ENCODE measurements at regions not wholly inside any gene's neighbourhood (a gene's known extent, or its start where the extent isn't known, plus 50 kb on each side); places are given as distances from the start of the nearest gene placed in this dataset.

GRCh38 chr15:87631093-87631492 is 625.4 kb downstream of the NTRK3 start:
- Mint-ChIP-seq H3K27ac (no peak overlapping the region), H3K4me1 (ENCODE audit: low read depth) (no peaks in the 10 kb centered on the region), H3K27me3 (no peaks in the 10 kb centered on the region), H3K36me3 (ENCODE audit: low read depth) (no peaks in the 10 kb centered on the region), H3K9me3 (no peaks in the 10 kb centered on the region), H3K4me3 (no peak overlapping the region)
- no peak for DNase-seq

- no peaks in the 10 kb centered on the region for H3K36me3 Mint-ChIP-seq (ENCODE audit: low read depth)
- H3K27me3 Mint-ChIP-seq: no peaks in the 10 kb centered on the region
- no peaks in the 10 kb centered on the region for H3K9me3 Mint-ChIP-seq
- no peak for DNase-seq
- no peaks in the 10 kb centered on the region for H3K4me1 Mint-ChIP-seq (ENCODE audit: low read depth)
- no peak overlapping the region for H3K27ac Mint-ChIP-seq
- H3K4me3 Mint-ChIP-seq: no peak overlapping the region
Observed at GRCh38 chr15:87628311-87628710, 628.2 kb downstream of the NTRK3 start.

GRCh38 chr15:87626860-87627259 is 629.7 kb downstream of the NTRK3 start:
- Mint-ChIP-seq H3K4me1 (ENCODE audit: low read depth) (no peaks in the 10 kb centered on the region), H3K27ac (no peak overlapping the region), H3K27me3 (no peaks in the 10 kb centered on the region)

GRCh38 chr15:87623832-87624231 is 632.7 kb downstream of the NTRK3 start:
- no peaks in the 10 kb centered on the region for H3K9me3 Mint-ChIP-seq
- DNase-seq: no peak
- peaks cover 4% of the 10 kb centered on the region for H3K4me1 Mint-ChIP-seq (ENCODE audit: low read depth)
- no peaks in the 10 kb centered on the region for H3K36me3 Mint-ChIP-seq (ENCODE audit: low read depth)
- no peak overlapping the region for H3K27ac Mint-ChIP-seq
- H3K4me3 Mint-ChIP-seq: no peak overlapping the region
- H3K27me3 Mint-ChIP-seq: no peaks in the 10 kb centered on the region

More at GRCh38 chr15:87626860-87627259, 629.7 kb downstream of the NTRK3 start:
- H3K9me3 Mint-ChIP-seq: no peaks in the 10 kb centered on the region
- no peak for DNase-seq
- no peaks in the 10 kb centered on the region for H3K36me3 Mint-ChIP-seq (ENCODE audit: low read depth)
- H3K4me3 Mint-ChIP-seq: no peak overlapping the region

- no peak for DNase-seq
- Mint-ChIP-seq H3K36me3 (ENCODE audit: low read depth) (no peaks in the 10 kb centered on the region), H3K4me3 (no peak overlapping the region), H3K27ac (no peak overlapping the region), H3K9me3 (no peaks in the 10 kb centered on the region), H3K27me3 (no peaks in the 10 kb centered on the region), H3K4me1 (ENCODE audit: low read depth) (peaks cover 6% of the 10 kb centered on the region)
Observed at GRCh38 chr15:87620393-87620792, 636.1 kb downstream of the NTRK3 start.

GRCh38 chr15:87619161-87619960 is 637.2 kb downstream of the NTRK3 start:
- H3K27ac Mint-ChIP-seq: no peak overlapping the region
- H3K4me3 Mint-ChIP-seq: no peak overlapping the region
- no peaks in the 10 kb centered on the region for H3K36me3 Mint-ChIP-seq (ENCODE audit: low read depth)
- peaks cover 6% of the 10 kb centered on the region for H3K4me1 Mint-ChIP-seq (ENCODE audit: low read depth)
- no peak for DNase-seq
- peaks cover 2% of the 10 kb centered on the region for H3K27me3 Mint-ChIP-seq
- no peaks in the 10 kb centered on the region for H3K9me3 Mint-ChIP-seq

- peaks cover 2% of the 10 kb centered on the region for H3K27me3 Mint-ChIP-seq
- DNase-seq: no peak
- no peak overlapping the region for H3K4me3 Mint-ChIP-seq
- H3K4me1 Mint-ChIP-seq (ENCODE audit: low read depth): peaks cover 6% of the 10 kb centered on the region
- no peaks in the 10 kb centered on the region for H3K36me3 Mint-ChIP-seq (ENCODE audit: low read depth)
- no peaks in the 10 kb centered on the region for H3K9me3 Mint-ChIP-seq
- no peak overlapping the region for H3K27ac Mint-ChIP-seq
Observed at GRCh38 chr15:87618203-87618725, 638.3 kb downstream of the NTRK3 start.

- peaks cover 6% of the 10 kb centered on the region for H3K4me1 Mint-ChIP-seq (ENCODE audit: low read depth)
- no peak overlapping the region for H3K27ac Mint-ChIP-seq
- DNase-seq: no peak
- H3K27me3 Mint-ChIP-seq: peaks cover 2% of the 10 kb centered on the region
- H3K9me3 Mint-ChIP-seq: no peaks in the 10 kb centered on the region
- H3K4me3 Mint-ChIP-seq: no peak overlapping the region
- H3K36me3 Mint-ChIP-seq (ENCODE audit: low read depth): no peaks in the 10 kb centered on the region
Observed at GRCh38 chr15:87614704-87615103, 641.8 kb downstream of the NTRK3 start.

GRCh38 chr15:87610366-87610765 is 646.2 kb downstream of the NTRK3 start:
- Mint-ChIP-seq H3K27ac (no peak overlapping the region), H3K4me3 (no peak overlapping the region), H3K4me1 (ENCODE audit: low read depth) (no peaks in the 10 kb centered on the region), H3K36me3 (ENCODE audit: low read depth) (no peaks in the 10 kb centered on the region), H3K27me3 (peaks cover 2% of the 10 kb centered on the region), H3K9me3 (no peaks in the 10 kb centered on the region)
- DNase-seq: no peak

- H3K4me1 Mint-ChIP-seq (ENCODE audit: low read depth): no peaks in the 10 kb centered on the region
- H3K36me3 Mint-ChIP-seq (ENCODE audit: low read depth): no peaks in the 10 kb centered on the region
- H3K27ac Mint-ChIP-seq: no peak overlapping the region
- no peak overlapping the region for H3K4me3 Mint-ChIP-seq
- no peaks in the 10 kb centered on the region for H3K9me3 Mint-ChIP-seq
- no peaks in the 10 kb centered on the region for H3K27me3 Mint-ChIP-seq
- DNase-seq: no peak
Observed at GRCh38 chr15:87609894-87610293, 646.6 kb downstream of the NTRK3 start.

- H3K27me3 Mint-ChIP-seq: no peaks in the 10 kb centered on the region
- H3K27ac Mint-ChIP-seq: no peak overlapping the region
- no peaks in the 10 kb centered on the region for H3K9me3 Mint-ChIP-seq
- H3K36me3 Mint-ChIP-seq (ENCODE audit: low read depth): no peaks in the 10 kb centered on the region
- DNase-seq: no peak
- H3K4me3 Mint-ChIP-seq: no peak overlapping the region
- no peaks in the 10 kb centered on the region for H3K4me1 Mint-ChIP-seq (ENCODE audit: low read depth)
Observed at GRCh38 chr15:87609474-87609873, 647.1 kb downstream of the NTRK3 start.

GRCh38 chr15:87608238-87609028 is 648.1 kb downstream of the NTRK3 start:
- H3K4me1 Mint-ChIP-seq (ENCODE audit: low read depth): no peaks in the 10 kb centered on the region
- H3K4me3 Mint-ChIP-seq: no peak overlapping the region
- no peak for DNase-seq
- no peak overlapping the region for H3K27ac Mint-ChIP-seq
- no peaks in the 10 kb centered on the region for H3K36me3 Mint-ChIP-seq (ENCODE audit: low read depth)
- no peaks in the 10 kb centered on the region for H3K9me3 Mint-ChIP-seq
- no peaks in the 10 kb centered on the region for H3K27me3 Mint-ChIP-seq

- Mint-ChIP-seq H3K4me1 (ENCODE audit: low read depth) (no peaks in the 10 kb centered on the region), H3K9me3 (no peaks in the 10 kb centered on the region), H3K27me3 (no peaks in the 10 kb centered on the region), H3K36me3 (ENCODE audit: low read depth) (no peaks in the 10 kb centered on the region), H3K4me3 (no peak overlapping the region), H3K27ac (no peak overlapping the region)
- no peak for DNase-seq
Observed at GRCh38 chr15:87606971-87607370, 649.6 kb downstream of the NTRK3 start.

GRCh38 chr15:87604857-87605446 is 651.6 kb downstream of the NTRK3 start:
- no peak overlapping the region for H3K27ac Mint-ChIP-seq
- no peak overlapping the region for H3K4me3 Mint-ChIP-seq
- H3K36me3 Mint-ChIP-seq (ENCODE audit: low read depth): no peaks in the 10 kb centered on the region
- H3K4me1 Mint-ChIP-seq (ENCODE audit: low read depth): no peaks in the 10 kb centered on the region
- no peak for DNase-seq
- no peaks in the 10 kb centered on the region for H3K9me3 Mint-ChIP-seq
- no peaks in the 10 kb centered on the region for H3K27me3 Mint-ChIP-seq

GRCh38 chr15:87602371-87602770 is 654.2 kb downstream of the NTRK3 start:
- Mint-ChIP-seq H3K4me1 (ENCODE audit: low read depth) (peaks cover 11% of the 10 kb centered on the region), H3K27me3 (no peaks in the 10 kb centered on the region), H3K9me3 (no peaks in the 10 kb centered on the region), H3K36me3 (ENCODE audit: low read depth) (no peaks in the 10 kb centered on the region), H3K4me3 (no peak overlapping the region), H3K27ac (no peak overlapping the region)
- no peak for DNase-seq
